ENCODE measurements at regions not wholly inside any gene's neighbourhood (a gene's known extent, or its start where the extent isn't known, plus 50 kb on each side); places are given as distances from the start of the nearest gene placed in this dataset.
A peak's percentile ranks its signal among the peaks of the same experiment; 100 is the strongest.
"Not testable (repeated sequence)": the region's sequence is repeated elsewhere in the genome, so short reads cannot be mapped to it uniquely, and the experiment has no call there.

DNA sequence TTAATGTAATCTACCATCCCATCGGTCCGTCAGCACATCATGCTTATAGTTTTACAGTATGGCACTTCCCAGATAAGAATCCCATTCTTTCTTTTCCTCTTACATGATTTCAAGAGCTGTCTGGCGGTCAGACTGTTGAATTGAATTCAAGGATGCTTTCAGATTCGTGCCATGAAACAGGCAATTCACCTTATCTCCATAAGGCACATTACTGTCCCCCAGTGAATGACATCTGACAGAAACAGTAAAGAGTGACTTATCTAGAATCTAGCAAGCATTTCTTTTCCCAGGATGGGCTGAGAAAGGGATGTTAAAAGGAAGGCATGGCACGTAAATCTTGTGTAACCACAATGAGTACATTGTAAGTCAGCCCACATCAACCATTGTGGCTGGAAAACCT is 61.1 kb upstream of the SEM1 start:
- no peak overlapping the region for H3K27ac ChIP-seq
- TF ChIP-seq, protein P1, sequence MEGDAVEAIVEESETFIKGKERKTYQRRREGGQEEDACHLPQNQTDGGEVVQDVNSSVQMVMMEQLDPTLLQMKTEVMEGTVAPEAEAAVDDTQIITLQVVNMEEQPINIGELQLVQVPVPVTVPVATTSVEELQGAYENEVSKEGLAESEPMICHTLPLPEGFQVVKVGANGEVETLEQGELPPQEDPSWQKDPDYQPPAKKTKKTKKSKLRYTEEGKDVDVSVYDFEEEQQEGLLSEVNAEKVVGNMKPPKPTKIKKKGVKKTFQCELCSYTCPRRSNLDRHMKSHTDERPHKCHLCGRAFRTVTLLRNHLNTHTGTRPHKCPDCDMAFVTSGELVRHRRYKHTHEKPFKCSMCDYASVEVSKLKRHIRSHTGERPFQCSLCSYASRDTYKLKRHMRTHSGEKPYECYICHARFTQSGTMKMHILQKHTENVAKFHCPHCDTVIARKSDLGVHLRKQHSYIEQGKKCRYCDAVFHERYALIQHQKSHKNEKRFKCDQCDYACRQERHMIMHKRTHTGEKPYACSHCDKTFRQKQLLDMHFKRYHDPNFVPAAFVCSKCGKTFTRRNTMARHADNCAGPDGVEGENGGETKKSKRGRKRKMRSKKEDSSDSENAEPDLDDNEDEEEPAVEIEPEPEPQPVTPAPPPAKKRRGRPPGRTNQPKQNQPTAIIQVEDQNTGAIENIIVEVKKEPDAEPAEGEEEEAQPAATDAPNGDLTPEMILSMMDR (conservative IDR thresholded peaks at IDR 0.05): no peak
- TF ChIP-seq ZFX (IDR thresholded peaks at IDR 0.05): no peak

DNA sequence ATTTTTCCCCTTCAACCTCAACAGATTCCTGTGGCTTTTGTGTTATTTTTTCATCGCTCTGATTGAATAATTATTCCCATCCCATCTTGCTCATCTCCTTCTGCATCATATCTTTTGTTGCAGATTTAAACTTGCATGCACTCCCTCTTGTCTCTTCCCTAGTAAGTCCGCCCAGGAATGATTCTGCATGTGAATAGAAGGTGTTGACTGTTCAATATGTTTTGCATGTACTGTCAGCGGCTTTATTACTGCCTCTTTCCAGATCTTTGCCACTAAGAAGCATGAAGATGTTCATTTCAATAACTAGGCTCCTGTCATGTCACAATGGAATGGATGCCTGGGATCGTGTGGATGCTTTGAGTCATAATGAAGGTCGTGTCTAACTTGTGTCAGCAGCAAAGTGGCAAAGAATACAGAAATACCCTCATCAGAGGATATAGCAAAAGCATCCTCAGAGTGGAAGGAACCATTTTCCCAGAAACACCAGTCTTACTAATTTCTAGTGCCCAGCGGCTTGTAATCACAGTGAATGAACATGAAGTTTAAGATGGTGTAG is 62.6 kb upstream of the SEM1 start:
- TF ChIP-seq, protein P1 (conservative IDR thresholded peaks at IDR 0.05): no peak
- TF ChIP-seq ZFX (IDR thresholded peaks at IDR 0.05): no peak
- no peak overlapping the region for H3K27ac ChIP-seq

DNA sequence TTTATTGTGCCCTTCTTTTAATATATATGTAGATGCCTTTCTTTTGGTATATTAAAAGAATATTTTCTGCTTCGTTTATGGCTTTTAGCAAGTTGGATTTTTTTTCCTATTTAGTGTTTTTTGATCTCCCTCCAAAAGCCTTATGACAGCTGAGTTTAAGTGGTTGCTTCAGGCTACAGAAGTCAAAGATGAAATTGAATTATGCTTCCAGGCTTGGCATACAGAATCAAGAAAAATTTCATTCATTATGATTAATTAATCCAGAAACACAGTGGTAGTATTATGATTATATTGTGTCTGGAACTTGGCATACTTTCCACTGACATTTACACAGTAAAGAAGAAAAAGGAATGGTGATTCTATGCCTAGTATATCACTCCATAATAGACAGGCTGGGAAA is 63.8 kb upstream of the SEM1 start:
- H3K27ac ChIP-seq: no peak overlapping the region
- TF ChIP-seq ZFX (IDR thresholded peaks at IDR 0.05): no peak
- TF ChIP-seq, protein P1 (conservative IDR thresholded peaks at IDR 0.05): no peak

DNA sequence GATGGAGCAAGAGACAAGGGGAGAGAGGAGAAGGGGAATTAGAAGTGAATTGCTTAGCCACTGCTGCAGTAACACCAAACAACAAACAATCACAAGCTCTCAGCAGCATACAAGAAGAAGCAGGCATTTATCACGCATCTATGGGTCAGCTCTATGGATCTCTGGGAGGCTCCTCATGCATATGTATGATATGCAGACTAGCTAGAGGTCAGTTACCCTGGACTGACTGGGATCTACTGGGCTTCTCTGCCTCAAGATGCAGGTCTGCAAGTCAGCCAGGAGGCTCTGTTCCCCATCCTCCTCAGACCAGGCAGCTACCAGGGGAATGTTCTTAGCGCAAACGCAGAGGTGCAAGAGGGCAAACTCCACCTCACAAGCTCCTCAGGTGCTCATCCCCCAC is 64.7 kb upstream of the SEM1 start:
- TF ChIP-seq, protein P1 (conservative IDR thresholded peaks at IDR 0.05): no peak
- no peak for TF ChIP-seq ZFX (IDR thresholded peaks at IDR 0.05)
- H3K27ac ChIP-seq: no peak overlapping the region

DNA sequence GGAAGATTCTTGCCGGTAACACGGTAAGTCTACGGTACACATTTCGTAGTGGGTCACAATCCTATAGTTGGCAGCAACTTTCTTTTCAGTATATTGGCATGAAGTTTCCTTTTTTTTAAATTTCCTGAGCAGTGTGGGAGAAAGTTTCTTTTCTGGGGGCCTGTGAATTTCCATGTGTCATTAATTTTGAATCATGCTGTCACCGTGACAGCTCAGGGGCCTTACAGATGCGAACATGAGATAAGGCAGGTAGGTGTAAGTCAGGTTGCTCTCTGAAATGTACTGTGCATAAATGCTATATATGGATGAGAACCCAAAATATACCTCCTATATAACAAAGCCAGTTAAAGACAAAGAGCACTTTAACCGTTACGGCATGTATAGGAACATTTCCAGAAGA is 65.4 kb upstream of the SEM1 start:
- no peak overlapping the region for H3K27ac ChIP-seq

DNA sequence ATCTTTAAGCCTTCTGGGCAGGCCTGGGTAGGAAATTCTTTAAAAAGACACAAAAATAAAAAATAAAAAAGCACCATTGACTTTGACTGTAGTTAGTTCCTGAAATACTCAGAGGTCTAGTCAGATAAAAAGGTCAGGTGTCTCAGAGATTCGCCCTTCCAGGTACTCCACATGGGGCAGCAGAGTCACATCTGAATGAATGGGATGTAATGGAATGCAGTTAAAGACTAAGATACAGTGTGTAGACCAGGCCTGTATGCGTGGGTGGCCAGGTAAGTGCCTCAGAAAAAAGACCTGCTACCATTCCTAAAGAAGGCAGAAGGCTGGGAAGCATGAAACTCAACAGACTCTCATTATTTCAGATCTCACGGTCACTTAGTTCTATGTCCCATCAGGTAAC is 68.6 kb upstream of the SEM1 start:
- H3K27ac ChIP-seq: no peak overlapping the region
- no peak for TF ChIP-seq ZFX (IDR thresholded peaks at IDR 0.05)
- TF ChIP-seq, protein P1 (conservative IDR thresholded peaks at IDR 0.05): peak; percentile 73

More for the DNA sequence above, 65.4 kb upstream of the SEM1 start:
- TF ChIP-seq, protein P1 (conservative IDR thresholded peaks at IDR 0.05): no peak
- TF ChIP-seq ZFX (IDR thresholded peaks at IDR 0.05): no peak

DNA sequence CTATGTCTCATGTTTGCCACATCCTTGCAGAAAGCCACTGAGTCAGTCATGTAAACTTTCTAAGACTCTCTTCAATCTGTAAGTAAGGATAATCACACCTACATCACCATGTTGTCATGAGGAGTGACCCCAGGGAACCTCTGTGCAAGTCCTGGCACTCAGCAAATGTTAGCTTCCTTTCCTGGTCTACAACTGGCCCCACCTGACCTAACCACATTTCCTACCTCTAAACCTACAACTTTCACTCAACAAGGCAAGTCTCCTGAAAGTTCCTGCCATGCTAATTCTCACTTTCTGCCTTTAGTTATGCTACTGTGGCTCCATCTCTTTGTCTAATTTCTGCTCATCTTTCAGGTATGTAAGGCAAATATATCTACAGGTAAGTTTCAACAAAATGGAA is 72.3 kb upstream of the SEM1 start:
- TF ChIP-seq ZFX (IDR thresholded peaks at IDR 0.05): no peak
- TF ChIP-seq, protein P1 (conservative IDR thresholded peaks at IDR 0.05): no peak
- H3K27ac ChIP-seq: no peak overlapping the region

DNA sequence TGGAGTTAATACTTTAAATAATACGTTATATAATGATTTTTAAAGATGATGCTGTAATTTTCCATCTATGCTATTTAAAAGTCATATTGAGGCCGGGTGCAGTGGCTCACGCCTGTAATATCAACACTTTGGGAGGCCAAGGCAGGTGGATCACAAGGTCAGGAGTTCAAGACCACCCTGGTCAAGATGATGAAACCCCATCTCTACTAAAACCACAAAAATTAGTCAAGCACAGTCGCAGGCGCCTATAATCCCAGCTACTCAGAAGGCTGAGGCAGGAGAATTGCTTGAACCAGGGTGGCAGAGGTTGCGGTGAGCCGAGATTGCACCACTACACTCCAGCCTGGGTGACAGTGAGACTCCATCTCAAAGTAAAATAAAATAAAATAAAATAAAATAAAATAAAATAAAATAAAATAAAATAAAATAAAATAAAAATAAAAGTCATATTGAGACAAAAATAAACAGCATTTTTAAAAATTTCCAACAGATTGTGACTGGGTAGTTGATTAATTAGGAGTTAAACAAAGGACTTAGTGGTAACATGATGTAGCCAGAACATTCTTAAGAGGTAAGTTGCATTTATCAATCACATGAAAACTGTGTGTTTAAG is 73.1 kb upstream of the SEM1 start:
- H3K27ac ChIP-seq: not testable (repeated sequence)

Data from C4-2B (cell line).